Heart left ventricle (tissue), 16 donors: ENCODE measurements at regions not wholly inside any gene's neighbourhood (a gene's known extent, or its start where the extent isn't known, plus 50 kb on each side); places are given as distances from the start of the nearest gene placed in this dataset.

ENCODE experiments used
- ATAC-seq, 4 donors: fragments of 200-7000 bp; cut with Tn5 transposase; one replicate each; pipeline ENCODE4 v1.9.1; 2020 to 2022; ENCODE audit warnings: moderate library complexity in 4 of 4, mild to moderate bottlenecking in 3 of 4, moderate number of reproducible peaks in 1 of 4
- DNase-seq, 5 donors: peaks; one replicate each; pipeline ENCODE4 v3.0.0-alpha.2; 2020
- H3K27ac ChIP-seq, 12 donors: fragments of 200-600 bp; sonication (generic) in 4 of 12; one replicate each; pipeline versions ENCODE4 v1.5.0 to v1.8.0; 2016 to 2022; ENCODE audit warnings: mild to moderate bottlenecking in 2 of 12
- H3K27me3 ChIP-seq, 9 donors: fragments of 200-600 bp; sonication (generic) in 2 of 9; one replicate each; pipeline versions ENCODE4 v1.5.1 to v1.8.0; 2016 to 2022; ENCODE audit warnings: mild to moderate bottlenecking in 3 of 9
- H3K36me3 ChIP-seq, 9 donors: fragments of 200-600 bp; sonication (generic) in 2 of 9; one replicate each; pipeline versions ENCODE4 v1.5.0 to v1.8.0; 2018 to 2022; ENCODE audit warnings: mild to moderate bottlenecking in 2 of 9
- H3K4me1 ChIP-seq, 12 donors: fragments of 200-600 bp; sonication (generic) in 4 of 12; one replicate each; pipeline versions ENCODE4 v1.5.0 to v1.8.0; 2016 to 2022; ENCODE audit warnings: mild to moderate bottlenecking in 3 of 12
- H3K4me3 ChIP-seq, 12 donors: fragments of 200-600 bp; sonication (generic) in 4 of 12; one replicate each; pipeline versions ENCODE4 v1.5.0 to v1.8.0; 2017 to 2022; ENCODE audit warnings: mild to moderate bottlenecking in 9 of 12, moderate library complexity in 4 of 12
- H3K9me3 ChIP-seq, 12 donors: fragments of 200-600 bp; sonication (generic) in 4 of 12; one replicate each; pipeline versions ENCODE4 v1.5.0 to v1.8.0; 2016 to 2022; ENCODE audit warnings: mild to moderate bottlenecking in 1 of 12
- POLR2A ChIP-seq, 2 donors: fragments of 450-650 bp; IDR thresholded peaks; one replicate each; pipeline ENCODE4 v1.6.1; 2017; ENCODE audit warnings: antibody characterized with exemption in 2 of 2, mild to moderate bottlenecking in 2 of 2, moderate library complexity in 2 of 2
- WGBS, 4 donors: extraction: QIAGEN DNeasy Blood & Tissue Kit in 2 of 4; methylation state at CpG; one replicate each; pipeline versions ENCODE4 v1.1.5 to v1.1.7; 2013 to 2018; 5-methylcytosine and 5-hydroxymethylcytosine counted together
- intact Hi-C, 10 donors: fragments of 100-400 bp; cut with DNase I; formaldehyde crosslinking; loops; one replicate each; pipeline versions ENCODE4 v1.11.1 to v1.14.2; 2022
- TF ChIP-seq, protein P1 (sequence below), 12 donors: fragments of 200-600 bp; sonication (generic) in 4 of 12; IDR thresholded peaks; one replicate each; pipeline versions ENCODE4 v1.5.0 to v1.8.0; 2018 to 2022; ENCODE audit warnings: antibody characterized with exemption in 12 of 12, mild to moderate bottlenecking in 5 of 12
- donor health status: ischemic (EF 13 %, LVEDD 7.1; RV severe dilation, severe dysfunction).
- donor health status: healthy with polysubstance abuse.
- donor health status: DM: no; HTN: yes; CAD: no.
- donor health status: DM: no; HTN: no; CAD: no.
- donor health status: ischemic (EF 25% LVEDD 6.9; RV normal size, moderate dysfunction).
- donor health status: ischemic (EF 25% LVEDD 5.7; RV mildly dilated, moderate dysfunction).
- donor health status: healthy.
- donor health status: DM: yes; HTN: yes; CAD: no.
- donor health status: ischemic (EF 35%, LVEDD 5.7; RV mildly dilated, moderate dysfunction).
- donor health status: nonischemic (EF 11% LVEDD 7.7; RV severe dilation, severe dysfunction).
- donor health status: DM: yes; HTN: yes; CAD: no.
- donor health status: PGD.
- donor health status: ischemic (EF 29% LVEDD 5.4; RV normal size, mild dysfunction).
- donor health status: nonischemic (EF 23%, LVEDD 6.1; RV moderate dilation, normal function).

DNA sequence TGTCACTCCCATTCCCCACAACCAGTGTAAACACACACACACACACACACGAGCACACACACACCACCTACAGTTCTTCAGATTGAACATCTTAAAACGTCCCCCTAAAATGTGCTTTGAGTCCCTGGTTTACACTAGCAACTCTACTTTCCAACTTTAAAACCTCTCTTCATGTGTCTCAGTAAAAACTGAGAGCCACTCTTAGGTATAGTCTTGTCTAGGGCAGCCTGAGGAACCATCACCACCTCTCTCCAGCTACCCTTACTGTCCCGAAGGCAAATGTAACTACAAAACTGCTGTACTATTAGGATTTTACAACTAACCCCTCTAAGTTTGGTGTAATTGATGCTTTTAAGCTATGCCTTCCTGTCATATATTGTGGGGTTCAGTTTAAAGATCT lies 1501.6 kb upstream of the MIR17HG start:
- 37 to 73% (median 49%) methylated on average over 3 of the region's 3 CpGs for WGBS, 4 donors
- ATAC-seq (no peak), DNase-seq (no peak)
- Histone ChIP-seq H3K9me3 (peaks cover 0 to 3% (median 0%) of the 10 kb centered on the region in 12 donors), H3K27me3 (no peaks in the 10 kb centered on the region), H3K4me1 (no peaks in the 10 kb centered on the region), H3K27ac (no peak overlapping the region), H3K4me3 (no peak overlapping the region), H3K36me3 (no peaks in the 10 kb centered on the region)
- no peak for TF ChIP-seq POLR2A (IDR thresholded peaks at IDR 0.05)
- TF ChIP-seq, protein P1, sequence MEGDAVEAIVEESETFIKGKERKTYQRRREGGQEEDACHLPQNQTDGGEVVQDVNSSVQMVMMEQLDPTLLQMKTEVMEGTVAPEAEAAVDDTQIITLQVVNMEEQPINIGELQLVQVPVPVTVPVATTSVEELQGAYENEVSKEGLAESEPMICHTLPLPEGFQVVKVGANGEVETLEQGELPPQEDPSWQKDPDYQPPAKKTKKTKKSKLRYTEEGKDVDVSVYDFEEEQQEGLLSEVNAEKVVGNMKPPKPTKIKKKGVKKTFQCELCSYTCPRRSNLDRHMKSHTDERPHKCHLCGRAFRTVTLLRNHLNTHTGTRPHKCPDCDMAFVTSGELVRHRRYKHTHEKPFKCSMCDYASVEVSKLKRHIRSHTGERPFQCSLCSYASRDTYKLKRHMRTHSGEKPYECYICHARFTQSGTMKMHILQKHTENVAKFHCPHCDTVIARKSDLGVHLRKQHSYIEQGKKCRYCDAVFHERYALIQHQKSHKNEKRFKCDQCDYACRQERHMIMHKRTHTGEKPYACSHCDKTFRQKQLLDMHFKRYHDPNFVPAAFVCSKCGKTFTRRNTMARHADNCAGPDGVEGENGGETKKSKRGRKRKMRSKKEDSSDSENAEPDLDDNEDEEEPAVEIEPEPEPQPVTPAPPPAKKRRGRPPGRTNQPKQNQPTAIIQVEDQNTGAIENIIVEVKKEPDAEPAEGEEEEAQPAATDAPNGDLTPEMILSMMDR (IDR thresholded peaks at IDR 0.05): no peak
- intact Hi-C loops: no loop called here

DNA sequence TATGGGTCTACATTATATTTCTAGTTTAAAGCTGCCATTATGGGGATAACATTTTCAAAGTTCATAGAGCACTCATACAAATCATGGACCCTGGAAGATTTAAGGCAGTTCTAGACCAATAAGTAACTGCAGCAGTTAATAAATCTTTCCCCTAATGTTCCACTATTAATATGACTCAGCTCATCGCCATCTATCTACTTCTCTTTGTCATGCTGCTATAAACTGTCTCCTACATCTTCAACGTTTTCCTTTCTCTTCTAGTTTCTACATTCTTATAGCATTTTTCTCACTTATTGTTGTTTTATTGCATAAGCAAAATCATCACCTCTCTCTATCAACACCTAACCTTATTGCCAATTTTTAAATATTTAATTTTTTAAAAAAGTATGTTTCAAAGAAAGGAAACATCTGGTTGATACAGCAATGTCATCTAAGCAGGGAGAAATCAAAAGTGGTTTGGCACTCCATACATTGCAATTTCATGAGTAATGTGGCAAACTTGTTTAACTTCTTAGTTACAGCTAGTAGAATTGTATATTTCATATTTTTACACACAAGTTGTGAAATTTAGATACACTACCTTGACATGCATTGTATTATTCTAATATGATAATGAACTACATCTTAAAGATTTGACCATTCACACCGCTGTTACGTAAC lies 1500.4 kb upstream of the MIR17HG start:
- ATAC-seq: no peak
- Histone ChIP-seq H3K27ac (no peak overlapping the region), H3K27me3 (no peaks in the 10 kb centered on the region), H3K4me3 (no peak overlapping the region), H3K36me3 (no peaks in the 10 kb centered on the region), H3K4me1 (no peaks in the 10 kb centered on the region), H3K9me3 (no peaks in the 10 kb centered on the region)
- WGBS, 4 donors: 74 to 82% (median 79%) methylated on average over 4 of the region's 4 CpGs
- no peak for TF ChIP-seq POLR2A (IDR thresholded peaks at IDR 0.05)
- TF ChIP-seq, protein P1 (IDR thresholded peaks at IDR 0.05): no peak
- no peak for DNase-seq
- intact Hi-C loops: no loop called here

- TF ChIP-seq, protein P1 (IDR thresholded peaks at IDR 0.05): no peak
- no peak for TF ChIP-seq POLR2A (IDR thresholded peaks at IDR 0.05)
- no peaks in the 10 kb centered on the region for H3K36me3 ChIP-seq
- intact Hi-C loops: no loop called here
- H3K27me3 ChIP-seq: no peaks in the 10 kb centered on the region
- DNase-seq (no peak), ATAC-seq (no peak)
- no peak overlapping the region for H3K4me3 ChIP-seq
- no peaks in the 10 kb centered on the region for H3K4me1 ChIP-seq
- H3K9me3 ChIP-seq: no peaks in the 10 kb centered on the region
- no peak overlapping the region for H3K27ac ChIP-seq
These were observed 1494.9 kb upstream of the MIR17HG start for GRCh38 chr13:89852570-89852969.

GRCh38 chr13:89856512-89856911 lies 1491.0 kb upstream of the MIR17HG start:
- H3K9me3 ChIP-seq: no peaks in the 10 kb centered on the region
- ATAC-seq: no peak
- 70 to 80% (median 77%) methylated on average over 4 of the region's 4 CpGs for WGBS, 4 donors
- TF ChIP-seq, protein P1 (IDR thresholded peaks at IDR 0.05): no peak
- TF ChIP-seq POLR2A (IDR thresholded peaks at IDR 0.05): no peak
- no peaks in the 10 kb centered on the region for H3K36me3 ChIP-seq
- no peak overlapping the region for H3K27ac ChIP-seq
- no peak overlapping the region for H3K4me3 ChIP-seq
- intact Hi-C loops: no loop called here
- no peak for DNase-seq
- no peaks in the 10 kb centered on the region for H3K27me3 ChIP-seq
- H3K4me1 ChIP-seq: no peaks in the 10 kb centered on the region
